Liver (tissue), 8 donors: ENCODE measurements at regions not wholly inside any gene's neighbourhood (a gene's known extent, or its start where the extent isn't known, plus 50 kb on each side); places are given as distances from the start of the nearest gene placed in this dataset.

Source experiments
- DNase-seq: peaks from one replicate; pipeline ENCODE4 v3.0.0-alpha.2; 2017; ENCODE audit warnings: low spot score
- H3K27ac ChIP-seq, 2 donors: one replicate each; pipeline ENCODE4 v1.7.0; 2013; ENCODE audit warnings: inconsistent platforms in 2 of 2, low read length in 2 of 2, control low read depth in 1 of 2, low read depth in 1 of 2, mild to moderate bottlenecking in 1 of 2
- H3K27me3 ChIP-seq, 4 donors: one replicate each; pipeline versions ENCODE4 v1.6.1 to v1.7.0; 2013; ENCODE audit warnings: low read length in 3 of 4, inconsistent platforms in 1 of 4, mild to moderate bottlenecking in 1 of 4, moderate library complexity in 1 of 4; ENCODE audit not compliant: control insufficient read depth in 4 of 4, insufficient read depth in 4 of 4
- H3K36me3 ChIP-seq, 4 donors: one replicate each; pipeline versions ENCODE4 v1.6.1 to v1.7.0; 2013; ENCODE audit warnings: low read length in 3 of 4, mild to moderate bottlenecking in 3 of 4, low read depth in 1 of 4, moderate library complexity in 1 of 4; ENCODE audit not compliant: control insufficient read depth in 4 of 4, insufficient read depth in 3 of 4
- H3K4me1 ChIP-seq, 4 donors: one replicate each; pipeline versions ENCODE4 v1.6.1 to v1.7.0; 2013; ENCODE audit warnings: low read length in 3 of 4, mild to moderate bottlenecking in 3 of 4, moderate library complexity in 1 of 4; ENCODE audit not compliant: control insufficient read depth in 4 of 4, insufficient read depth in 4 of 4
- H3K4me3 ChIP-seq, 3 donors: one replicate each; pipeline versions ENCODE4 v1.6.1 to v1.7.0; 2013; ENCODE audit warnings: low read length in 3 of 3, control low read depth in 1 of 3, low read depth in 1 of 3, mild to moderate bottlenecking in 1 of 3
- H3K9ac ChIP-seq, 2 donors: one replicate each; pipeline ENCODE4 v1.7.0; 2013; ENCODE audit warnings: low read length in 2 of 2, mild to moderate bottlenecking in 2 of 2, moderate library complexity in 2 of 2, control low read depth in 1 of 2, low read depth in 1 of 2
- H3K9me3 ChIP-seq, 4 donors: one replicate each; pipeline versions ENCODE4 v1.6.1 to v1.7.0; 2013; ENCODE audit warnings: low read length in 3 of 4; ENCODE audit not compliant: control insufficient read depth in 4 of 4
- ATF3 ChIP-seq: IDR thresholded peaks from 2 replicates; pipeline ENCODE4 v1.6.1; 2016; ENCODE audit warnings: antibody characterized with exemption
- CTCF ChIP-seq: fragments of 150-350 bp; IDR thresholded peaks from 2 replicates; pipeline ENCODE4 v1.5.1; 2017; ENCODE audit warnings: improper control_type of control experiment, low read depth, low read length; ENCODE audit not compliant: missing input control
- EGR1 ChIP-seq, 2 donors: IDR thresholded peaks; 2 replicates each; pipeline ENCODE4 v1.6.1; 2016 to 2018; ENCODE audit warnings: antibody characterized with exemption in 2 of 2, low read depth in 2 of 2
- FOXA1 ChIP-seq: IDR thresholded peaks from 2 replicates; pipeline ENCODE4 v1.6.1; 2016; ENCODE audit warnings: antibody characterized with exemption
- FOXA2 ChIP-seq: IDR thresholded peaks from 2 replicates; pipeline ENCODE4 v1.6.1; 2016; ENCODE audit warnings: antibody characterized with exemption
- GABPA ChIP-seq, 2 donors: IDR thresholded peaks in 1 of 2; conservative IDR thresholded peaks in 1 of 2; 2 replicates each; pipeline ENCODE4 v1.6.1; 2016; ENCODE audit warnings: antibody characterized with exemption in 2 of 2, mild to moderate bottlenecking in 1 of 2, moderate library complexity in 1 of 2
- HNF4A ChIP-seq, 2 donors: conservative IDR thresholded peaks; 2 replicates each; pipeline ENCODE4 v1.6.1; 2016; ENCODE audit warnings: antibody characterized with exemption in 2 of 2, mild to moderate bottlenecking in 2 of 2
- HNF4G ChIP-seq: IDR thresholded peaks from 2 replicates; pipeline ENCODE4 v1.6.1; 2016; ENCODE audit warnings: antibody characterized with exemption
- JUND ChIP-seq, 2 donors: IDR thresholded peaks; 2 replicates each; pipeline ENCODE4 v1.6.1; 2016; ENCODE audit warnings: antibody characterized with exemption in 2 of 2
- MAX ChIP-seq: IDR thresholded peaks from 2 replicates; pipeline ENCODE4 v1.6.1; 2016; ENCODE audit warnings: antibody characterized with exemption
- NR2F2 ChIP-seq: IDR thresholded peaks from 2 replicates; pipeline ENCODE4 v1.6.1; 2016; ENCODE audit warnings: antibody characterized with exemption
- RAD21 ChIP-seq, 2 donors: IDR thresholded peaks; 2 replicates each; pipeline ENCODE4 v1.6.1; 2016; ENCODE audit warnings: antibody characterized with exemption in 2 of 2, mild to moderate bottlenecking in 2 of 2
- REST ChIP-seq: IDR thresholded peaks from 2 replicates; pipeline ENCODE4 v1.6.1; 2016; ENCODE audit warnings: antibody characterized with exemption, mild to moderate bottlenecking
- RXRA ChIP-seq, 2 donors: IDR thresholded peaks; 2 replicates each; pipeline ENCODE4 v1.6.1; 2017 to 2018; ENCODE audit warnings: antibody characterized with exemption in 2 of 2, mild to moderate bottlenecking in 1 of 2
- SP1 ChIP-seq: IDR thresholded peaks from 2 replicates; pipeline ENCODE4 v1.6.1; 2018; ENCODE audit warnings: antibody characterized with exemption, mild to moderate bottlenecking
- TAF1 ChIP-seq: conservative IDR thresholded peaks from 2 replicates; pipeline ENCODE4 v1.6.1; 2016; ENCODE audit warnings: antibody characterized with exemption, mild to moderate bottlenecking
- YY1 ChIP-seq: IDR thresholded peaks from 2 replicates; pipeline ENCODE4 v1.6.1; 2016; ENCODE audit warnings: antibody characterized with exemption, mild to moderate bottlenecking
- ZBTB33 ChIP-seq: IDR thresholded peaks from 2 replicates; pipeline ENCODE4 v1.6.1; 2016; ENCODE audit warnings: antibody characterized with exemption
- WGBS: extraction: QIAGEN DNeasy Blood & Tissue Kit; methylation state at CpG from one replicate; pipeline ENCODE4 v1.1.7; 2013; 5-methylcytosine and 5-hydroxymethylcytosine counted together
- donor health status: healthy.
- donor health status: healthy.
- donor health status: healthy.
- donor health status: healthy.
- donor health status: healthy.

- TF ChIP-seq ZBTB33, result no peak
- no peak for TF ChIP-seq FOXA1
- no peak for TF ChIP-seq EGR1 (IDR thresholded peaks at IDR 0.05; ENCODE audit: low read depth in 2 of 2)
- TF ChIP-seq HNF4A (conservative IDR thresholded peaks at IDR 0.05), result no peak
These were observed 214.2 kb downstream of the RPS24 start (continued) for GRCh38 chr10:78247821-78248220.

- peak in 1 of 2 donors; percentile 13 for TF ChIP-seq RAD21 (IDR thresholded peaks at IDR 0.05)
- TF ChIP-seq HNF4G, result no peak
- H3K4me3 ChIP-seq, result no peak overlapping the region
- H3K36me3 ChIP-seq, result no peaks in the 10 kb centered on the region
- H3K27ac ChIP-seq, result no peak overlapping the region
- H3K9ac ChIP-seq, result no peak overlapping the region
- WGBS, result 66% methylated on average over 22 of the region's 22 CpGs
- DNase-seq, result no peak
- no peaks in the 10 kb centered on the region for H3K9me3 ChIP-seq
- H3K4me1 ChIP-seq, result no peaks in the 10 kb centered on the region
- H3K27me3 ChIP-seq, result no peaks in the 10 kb centered on the region
These were observed 215.2 kb downstream of the RPS24 start for GRCh38 chr10:78248651-78249464.

GRCh38 chr10:78249690-78250089 is 216.0 kb downstream of the RPS24 start:
- TF ChIP-seq HNF4A (conservative IDR thresholded peaks at IDR 0.05) (no peak), FOXA2 (no peak), RXRA (IDR thresholded peaks at IDR 0.05) (no peak), REST (no peak), GABPA (IDR thresholded peaks at IDR 0.05 in 1 of 2, conservative IDR thresholded peaks at IDR 0.05 in 1 of 2) (no peak), CTCF (no peak), YY1 (no peak), ATF3 (no peak), HNF4G (no peak), MAX (no peak), SP1 (no peak), NR2F2 (no peak), JUND (IDR thresholded peaks at IDR 0.05) (no peak), RAD21 (IDR thresholded peaks at IDR 0.05) (no peak), EGR1 (IDR thresholded peaks at IDR 0.05; ENCODE audit: low read depth in 2 of 2) (no peak), FOXA1 (no peak), ZBTB33 (no peak), TAF1 (no peak)
- Histone ChIP-seq H3K27me3 (peaks cover 0 to under 1% (median 0%) of the 10 kb centered on the region in 4 donors), H3K9ac (no peak overlapping the region), H3K4me3 (no peak overlapping the region), H3K9me3 (no peaks in the 10 kb centered on the region), H3K4me1 (no peaks in the 10 kb centered on the region), H3K36me3 (no peaks in the 10 kb centered on the region), H3K27ac (no peak overlapping the region)
- 76% methylated on average over 3 of the region's 3 CpGs for WGBS
- no peak for DNase-seq
